D721Med (cell line): ENCODE measurements at regions not wholly inside any gene's neighbourhood (a gene's known extent, or its start where the extent isn't known, plus 50 kb on each side); places are given as distances from the start of the nearest gene placed in this dataset.

Experiments used
- DNase-seq: peaks from one replicate; pipeline ENCODE4 v3.0.0; 2011; ENCODE audit warnings: low spot score; ENCODE audit not compliant: insufficient read length
- FAIRE-seq: peaks from 2 replicates; lab custom pipeline; 2011; peaks lifted over from hg19 to GRCh38; lab: Jason Lieb, UNC
- TF ChIP-seq, protein P1 (sequence below): IDR thresholded peaks from 2 replicates; pipeline ENCODE4 v1.5.1; 2012; ENCODE audit warnings: mild to moderate bottlenecking, control low read depth; ENCODE audit not compliant: insufficient read depth; ENCODE audit errors: missing control alignments

DNA sequence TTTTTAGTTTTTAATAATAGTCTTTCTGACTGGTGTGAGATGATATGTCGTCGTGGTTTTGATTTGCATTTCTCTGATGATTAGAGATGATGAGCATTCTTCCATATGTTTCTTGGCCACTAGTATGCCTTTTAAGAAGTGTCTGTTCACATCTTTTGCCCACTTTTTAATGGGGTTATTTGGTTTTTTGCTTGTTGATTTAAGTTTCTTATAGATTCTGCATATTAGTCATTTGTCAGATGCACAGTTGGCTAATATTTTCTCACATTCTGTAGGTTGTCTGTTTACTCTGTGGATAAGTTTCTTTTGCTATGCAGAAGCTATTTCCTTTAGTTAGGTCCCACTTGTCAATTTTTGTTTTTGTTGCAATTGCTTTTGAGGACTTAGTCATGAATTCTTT lies 185.4 kb downstream of the SUCNR1 start:
- FAIRE-seq, result no peak
- TF ChIP-seq, protein P1, sequence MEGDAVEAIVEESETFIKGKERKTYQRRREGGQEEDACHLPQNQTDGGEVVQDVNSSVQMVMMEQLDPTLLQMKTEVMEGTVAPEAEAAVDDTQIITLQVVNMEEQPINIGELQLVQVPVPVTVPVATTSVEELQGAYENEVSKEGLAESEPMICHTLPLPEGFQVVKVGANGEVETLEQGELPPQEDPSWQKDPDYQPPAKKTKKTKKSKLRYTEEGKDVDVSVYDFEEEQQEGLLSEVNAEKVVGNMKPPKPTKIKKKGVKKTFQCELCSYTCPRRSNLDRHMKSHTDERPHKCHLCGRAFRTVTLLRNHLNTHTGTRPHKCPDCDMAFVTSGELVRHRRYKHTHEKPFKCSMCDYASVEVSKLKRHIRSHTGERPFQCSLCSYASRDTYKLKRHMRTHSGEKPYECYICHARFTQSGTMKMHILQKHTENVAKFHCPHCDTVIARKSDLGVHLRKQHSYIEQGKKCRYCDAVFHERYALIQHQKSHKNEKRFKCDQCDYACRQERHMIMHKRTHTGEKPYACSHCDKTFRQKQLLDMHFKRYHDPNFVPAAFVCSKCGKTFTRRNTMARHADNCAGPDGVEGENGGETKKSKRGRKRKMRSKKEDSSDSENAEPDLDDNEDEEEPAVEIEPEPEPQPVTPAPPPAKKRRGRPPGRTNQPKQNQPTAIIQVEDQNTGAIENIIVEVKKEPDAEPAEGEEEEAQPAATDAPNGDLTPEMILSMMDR, result no peak
- DNase-seq, result no peak

DNA sequence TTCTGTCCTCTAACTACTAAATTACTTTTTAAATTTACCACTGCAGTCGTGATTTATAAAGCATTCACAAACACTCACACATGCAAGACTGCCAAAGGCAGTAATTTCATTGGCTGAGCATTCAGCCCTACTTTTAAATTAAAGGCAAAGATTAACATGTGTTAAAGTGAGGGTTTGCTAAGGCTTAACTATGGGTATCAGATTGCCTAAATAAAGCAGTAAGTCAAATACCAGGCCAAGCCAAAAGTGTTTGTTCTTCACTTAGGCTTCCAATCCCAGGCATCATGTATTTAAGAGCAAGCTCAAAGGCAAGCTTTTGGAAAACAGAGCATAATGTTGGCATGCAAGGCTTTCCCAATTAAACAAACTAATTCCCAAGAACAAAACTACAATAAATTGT lies 187.3 kb downstream of the SUCNR1 start:
- DNase-seq (no peak), FAIRE-seq (no peak)
- TF ChIP-seq, protein P1, result no peak

DNA sequence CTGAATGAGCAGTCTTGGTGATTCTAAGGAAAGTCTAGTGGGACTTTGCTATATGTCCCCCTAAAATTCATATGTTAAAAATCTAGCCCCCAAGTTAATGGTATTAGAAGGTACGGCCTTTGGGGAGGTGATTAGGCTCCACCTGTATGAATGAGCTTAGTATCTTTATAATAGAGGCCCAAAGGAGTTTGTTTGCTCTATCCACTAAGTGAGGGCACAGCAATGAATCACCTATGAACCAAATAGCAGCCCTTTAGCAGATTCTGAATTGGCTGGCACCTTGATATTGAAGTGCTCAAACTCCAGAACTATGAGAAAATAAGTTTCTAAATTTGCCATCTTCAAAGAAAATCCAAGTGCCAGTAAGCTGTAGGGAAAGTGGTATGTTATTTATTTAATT lies 187.9 kb downstream of the SUCNR1 start:
- FAIRE-seq (no peak), DNase-seq (no peak)
- TF ChIP-seq, protein P1, result no peak

DNA sequence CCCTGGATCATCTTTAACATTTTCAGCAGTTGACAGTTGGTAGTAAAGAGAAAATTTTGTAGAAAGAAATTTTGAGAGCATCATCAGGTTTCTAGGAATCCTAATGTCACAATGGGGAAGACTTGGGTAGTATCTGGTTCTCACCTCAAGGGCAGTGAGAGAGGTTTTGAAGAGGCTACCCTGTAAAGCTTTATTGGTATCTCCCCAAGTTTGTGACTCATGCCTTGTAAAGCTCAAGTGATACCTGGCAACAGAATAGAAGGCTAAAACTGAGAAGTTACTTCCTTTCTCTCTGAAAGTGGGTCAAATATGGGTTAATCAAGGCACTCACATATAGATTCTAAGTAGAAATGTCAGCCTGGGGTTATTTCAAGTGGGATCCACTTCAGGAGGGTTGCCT lies 196.4 kb downstream of the SUCNR1 start:
- no peak for FAIRE-seq
- no peak for DNase-seq
- TF ChIP-seq, protein P1, result no peak

DNA sequence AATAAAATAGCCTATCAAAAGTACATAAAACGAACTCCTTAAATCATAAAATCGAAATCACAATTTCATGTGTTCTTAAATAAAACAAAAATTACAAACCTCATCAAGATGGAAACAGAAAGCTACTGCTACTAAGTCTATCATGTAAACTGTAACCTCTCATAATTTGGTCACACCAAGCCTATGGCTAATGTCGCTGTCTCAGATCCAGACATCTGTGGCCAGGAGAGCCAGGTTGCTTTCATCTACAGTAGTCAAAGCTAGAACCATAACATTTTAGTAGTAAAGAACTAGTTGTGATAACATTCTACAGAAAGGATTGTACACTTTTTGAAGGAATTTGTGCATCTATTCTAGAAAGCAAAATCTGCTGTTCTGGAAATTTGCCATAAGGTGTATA lies 197.4 kb upstream of the MBNL1 start:
- FAIRE-seq (no peak), DNase-seq (no peak)
- TF ChIP-seq, protein P1, result no peak

DNA sequence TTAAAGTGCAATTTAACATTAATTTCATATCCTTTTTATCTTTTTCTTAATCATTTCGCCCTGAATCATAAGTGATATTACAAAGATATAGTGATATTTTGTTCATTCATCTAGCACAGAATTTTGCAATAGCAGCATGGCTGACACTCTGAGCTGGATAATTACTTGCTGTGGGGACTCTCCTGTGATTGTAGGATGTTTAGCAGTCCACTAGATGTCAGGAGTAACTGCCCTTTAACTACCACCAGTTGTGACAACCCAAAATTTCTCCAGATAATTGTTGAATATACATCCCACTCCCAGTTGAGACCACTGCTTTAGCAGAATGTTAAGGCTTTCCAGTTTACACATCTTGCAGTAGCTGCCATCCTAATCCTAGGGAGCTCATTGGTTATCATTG lies 196.8 kb upstream of the MBNL1 start:
- TF ChIP-seq, protein P1, result peak; percentile 9

DNA sequence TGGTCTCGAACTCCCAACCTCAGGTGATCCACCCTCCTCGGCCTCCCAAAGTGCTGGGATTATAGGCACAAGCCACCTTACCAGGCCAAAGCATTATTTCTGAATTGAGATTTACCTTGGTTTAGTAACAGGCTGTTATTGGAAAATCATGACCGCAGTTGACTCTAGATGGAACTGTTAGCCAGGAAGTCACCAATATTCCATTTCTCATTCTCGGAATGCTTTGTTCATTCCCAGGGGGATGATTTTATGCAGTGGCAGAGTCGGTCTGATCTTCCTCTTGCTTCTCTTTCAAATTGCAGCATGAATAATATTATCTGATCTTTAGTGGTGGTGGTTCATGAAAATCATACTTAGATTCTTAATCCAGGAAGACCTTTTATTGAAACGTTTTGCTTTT lies 195.5 kb upstream of the MBNL1 start:
- DNase-seq (no peak), FAIRE-seq (no peak)
- TF ChIP-seq, protein P1, result no peak

More for the DNA sequence above, 196.8 kb upstream of the MBNL1 start:
- no peak for FAIRE-seq
- DNase-seq, result no peak
